ENCODE measurements at regions not wholly inside any gene's neighbourhood (a gene's known extent, or its start where the extent isn't known, plus 50 kb on each side); places are given as distances from the start of the nearest gene placed in this dataset.

DNA sequence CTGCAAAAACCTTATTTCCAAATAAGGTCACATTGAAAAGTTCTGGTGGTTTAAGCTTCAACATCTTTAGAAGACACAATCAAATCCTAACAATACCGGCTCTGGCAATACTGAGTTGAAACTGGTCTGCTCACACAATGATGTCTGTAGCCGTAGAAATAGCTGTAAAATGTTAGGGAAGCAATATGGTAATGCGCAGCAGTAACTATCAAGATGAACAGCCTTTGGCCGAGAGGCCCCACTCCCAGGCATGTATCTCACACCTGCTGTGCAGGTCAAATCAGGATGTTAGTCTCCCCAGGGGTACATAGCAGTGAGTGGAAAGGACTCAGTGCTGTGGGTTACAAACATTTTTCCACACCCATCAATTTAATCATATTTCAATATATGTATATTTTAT is 207.1 kb downstream of the KATNAL1 start:
- Mint-ChIP-seq H3K4me1 (no peaks in the 10 kb centered on the region), H3K36me3 (no peaks in the 10 kb centered on the region), H3K4me3 (no peak overlapping the region), H3K9me3 (no peaks in the 10 kb centered on the region), H3K27me3 (peaks cover 2% of the 10 kb centered on the region), H3K27ac (no peak overlapping the region)

GRCh38 chr13:30097701-30098100 is 209.7 kb downstream of the KATNAL1 start:
- no peak overlapping the region for H3K4me3 Mint-ChIP-seq
- no peaks in the 10 kb centered on the region for H3K4me1 Mint-ChIP-seq
- H3K9me3 Mint-ChIP-seq: no peaks in the 10 kb centered on the region

GRCh38 chr13:30097089-30097488 is 210.3 kb downstream of the KATNAL1 start:
- peaks cover 2% of the 10 kb centered on the region for H3K27me3 Mint-ChIP-seq
- H3K36me3 Mint-ChIP-seq: no peaks in the 10 kb centered on the region
- no peak overlapping the region for H3K4me3 Mint-ChIP-seq
- H3K9me3 Mint-ChIP-seq: no peaks in the 10 kb centered on the region
- no peak overlapping the region for H3K27ac Mint-ChIP-seq
- no peaks in the 10 kb centered on the region for H3K4me1 Mint-ChIP-seq

More at GRCh38 chr13:30097701-30098100, 209.7 kb downstream of the KATNAL1 start:
- peaks cover 2% of the 10 kb centered on the region for H3K27me3 Mint-ChIP-seq
- H3K27ac Mint-ChIP-seq: no peak overlapping the region
- no peaks in the 10 kb centered on the region for H3K36me3 Mint-ChIP-seq

- Mint-ChIP-seq H3K4me1 (no peaks in the 10 kb centered on the region), H3K9me3 (no peaks in the 10 kb centered on the region), H3K27me3 (peaks cover 2% of the 10 kb centered on the region), H3K36me3 (no peaks in the 10 kb centered on the region), H3K4me3 (no peak overlapping the region), H3K27ac (no peak overlapping the region)
Observed at GRCh38 chr13:30094015-30094414, 213.3 kb downstream of the KATNAL1 start.

GRCh38 chr13:30093236-30093635 is 214.1 kb downstream of the KATNAL1 start:
- no peaks in the 10 kb centered on the region for H3K36me3 Mint-ChIP-seq
- H3K4me1 Mint-ChIP-seq: no peaks in the 10 kb centered on the region
- no peak overlapping the region for H3K4me3 Mint-ChIP-seq
- no peaks in the 10 kb centered on the region for H3K9me3 Mint-ChIP-seq
- H3K27ac Mint-ChIP-seq: no peak overlapping the region
- no peaks in the 10 kb centered on the region for H3K27me3 Mint-ChIP-seq

GRCh38 chr13:30091691-30092090 is 215.7 kb downstream of the KATNAL1 start:
- Mint-ChIP-seq H3K4me1 (no peaks in the 10 kb centered on the region), H3K36me3 (no peaks in the 10 kb centered on the region), H3K27ac (no peak overlapping the region), H3K9me3 (no peaks in the 10 kb centered on the region), H3K4me3 (no peak overlapping the region), H3K27me3 (no peaks in the 10 kb centered on the region)

GRCh38 chr13:30091035-30091434 is 216.3 kb downstream of the KATNAL1 start:
- Mint-ChIP-seq H3K9me3 (no peaks in the 10 kb centered on the region), H3K4me1 (no peaks in the 10 kb centered on the region), H3K36me3 (no peaks in the 10 kb centered on the region), H3K27me3 (no peaks in the 10 kb centered on the region), H3K4me3 (no peak overlapping the region), H3K27ac (no peak overlapping the region)

- Mint-ChIP-seq H3K4me3 (no peak overlapping the region), H3K27ac (no peak overlapping the region), H3K4me1 (no peaks in the 10 kb centered on the region), H3K27me3 (no peaks in the 10 kb centered on the region), H3K9me3 (no peaks in the 10 kb centered on the region), H3K36me3 (no peaks in the 10 kb centered on the region)
Observed at GRCh38 chr13:30088312-30088855, 219.0 kb downstream of the KATNAL1 start.

- Mint-ChIP-seq H3K4me1 (no peaks in the 10 kb centered on the region), H3K36me3 (no peaks in the 10 kb centered on the region), H3K27me3 (no peaks in the 10 kb centered on the region), H3K9me3 (no peaks in the 10 kb centered on the region), H3K4me3 (no peak overlapping the region), H3K27ac (no peak overlapping the region)
Observed at GRCh38 chr13:30085087-30085486, 222.3 kb downstream of the KATNAL1 start.

GRCh38 chr13:30082391-30082790 is 225.0 kb downstream of the KATNAL1 start:
- no peak overlapping the region for H3K27ac Mint-ChIP-seq
- no peaks in the 10 kb centered on the region for H3K4me1 Mint-ChIP-seq
- H3K36me3 Mint-ChIP-seq: no peaks in the 10 kb centered on the region
- H3K4me3 Mint-ChIP-seq: no peak overlapping the region
- no peaks in the 10 kb centered on the region for H3K9me3 Mint-ChIP-seq
- no peaks in the 10 kb centered on the region for H3K27me3 Mint-ChIP-seq

GRCh38 chr13:30081331-30081730 is 226.0 kb downstream of the KATNAL1 start:
- Mint-ChIP-seq H3K27ac (no peak overlapping the region), H3K4me1 (no peaks in the 10 kb centered on the region), H3K9me3 (no peaks in the 10 kb centered on the region), H3K36me3 (no peaks in the 10 kb centered on the region), H3K4me3 (no peak overlapping the region), H3K27me3 (no peaks in the 10 kb centered on the region)

DNA sequence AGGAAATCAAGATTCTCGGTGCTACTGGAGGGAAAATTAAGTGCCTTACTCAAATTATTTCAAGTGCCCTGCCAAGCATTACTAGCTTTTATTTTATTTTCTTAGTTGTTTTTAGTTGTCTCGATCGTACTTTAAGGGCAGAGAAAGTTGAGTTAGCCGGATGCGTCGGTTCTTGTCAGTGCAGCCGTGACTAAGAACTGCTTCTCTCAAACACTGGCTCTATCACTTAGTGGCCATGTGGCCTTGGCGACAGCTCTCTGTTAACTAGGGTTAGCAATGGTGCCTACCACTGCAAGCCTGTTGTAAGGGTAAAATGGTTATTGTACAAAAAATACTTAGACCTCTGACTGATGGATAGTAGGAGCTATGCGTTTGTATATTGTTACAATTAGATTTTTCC is 227.8 kb downstream of the KATNAL1 start:
- Mint-ChIP-seq H3K27me3 (no peaks in the 10 kb centered on the region), H3K4me3 (no peak overlapping the region), H3K36me3 (no peaks in the 10 kb centered on the region), H3K27ac (no peak overlapping the region), H3K4me1 (no peaks in the 10 kb centered on the region), H3K9me3 (no peaks in the 10 kb centered on the region)

GRCh38 chr13:30078059-30078458 is 227.6 kb upstream of the UBL3 start:
- H3K4me1 Mint-ChIP-seq: no peaks in the 10 kb centered on the region
- H3K36me3 Mint-ChIP-seq: no peaks in the 10 kb centered on the region
- no peaks in the 10 kb centered on the region for H3K27me3 Mint-ChIP-seq
- H3K9me3 Mint-ChIP-seq: no peaks in the 10 kb centered on the region
- no peak overlapping the region for H3K27ac Mint-ChIP-seq
- H3K4me3 Mint-ChIP-seq: no peak overlapping the region

DNA sequence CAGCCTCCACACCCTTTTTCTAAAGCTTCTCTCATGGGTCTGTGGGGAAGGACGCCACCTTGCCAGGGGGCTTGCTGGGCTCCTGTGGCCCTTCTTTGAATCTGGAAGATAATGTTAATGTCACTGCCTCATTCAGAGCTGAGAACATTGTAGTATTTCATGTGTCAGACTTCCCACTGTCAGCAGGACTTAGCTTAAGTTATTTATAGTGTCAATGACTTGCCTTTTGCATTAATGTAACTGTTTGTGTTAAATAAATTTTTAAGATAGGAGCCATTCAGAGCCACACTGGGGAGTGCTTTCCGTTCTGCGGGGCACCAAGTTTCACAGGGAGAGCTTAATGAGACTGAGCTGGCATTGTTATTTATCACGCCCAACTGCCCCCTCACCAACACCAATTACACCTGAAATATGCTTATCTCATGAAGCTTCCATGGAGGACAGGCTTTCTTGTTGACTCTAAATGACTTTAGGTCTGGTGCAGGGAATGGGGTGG is 226.9 kb upstream of the UBL3 start:
- Mint-ChIP-seq H3K27ac (no peak overlapping the region), H3K9me3 (no peaks in the 10 kb centered on the region), H3K4me1 (no peaks in the 10 kb centered on the region), H3K36me3 (no peaks in the 10 kb centered on the region), H3K4me3 (no peak overlapping the region), H3K27me3 (no peaks in the 10 kb centered on the region)

DNA sequence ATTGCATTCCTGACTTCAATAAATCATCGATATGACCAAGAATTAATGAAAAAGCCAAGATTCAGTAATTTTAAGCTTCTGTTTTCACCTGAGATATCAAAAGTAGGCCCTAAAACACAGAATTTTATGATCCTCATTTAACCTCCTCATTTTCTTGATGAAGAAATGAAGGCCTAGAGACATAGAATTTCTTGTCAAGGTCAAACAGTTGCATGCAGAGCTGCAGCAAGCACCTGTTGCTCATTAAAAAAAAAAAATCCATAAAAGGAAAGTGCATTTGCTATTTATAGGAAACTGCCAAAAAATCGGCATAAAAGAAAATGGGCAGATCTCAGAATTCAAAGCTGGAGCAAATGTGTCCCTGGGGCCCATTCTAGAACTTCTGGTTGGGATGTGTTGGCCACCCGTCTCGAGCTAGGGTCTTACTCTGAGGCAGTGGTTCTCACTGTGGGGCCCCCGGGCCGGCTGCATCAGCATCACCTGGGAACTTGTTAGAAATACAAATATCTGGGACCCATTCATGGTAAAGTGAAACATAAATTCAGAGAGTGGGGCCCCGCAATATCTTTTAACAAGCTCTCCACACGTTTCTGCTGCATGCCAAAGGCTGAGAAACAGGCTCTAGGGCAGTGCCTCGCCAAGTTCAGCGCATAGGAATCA is 224.7 kb upstream of the UBL3 start:
- Mint-ChIP-seq H3K27ac (no peak overlapping the region), H3K27me3 (no peaks in the 10 kb centered on the region), H3K4me3 (no peak overlapping the region), H3K36me3 (no peaks in the 10 kb centered on the region), H3K4me1 (no peaks in the 10 kb centered on the region), H3K9me3 (no peaks in the 10 kb centered on the region)

GRCh38 chr13:30074431-30074830 is 224.0 kb upstream of the UBL3 start:
- H3K4me1 Mint-ChIP-seq: no peaks in the 10 kb centered on the region
- H3K4me3 Mint-ChIP-seq: no peak overlapping the region
- H3K27ac Mint-ChIP-seq: no peak overlapping the region
- H3K27me3 Mint-ChIP-seq: no peaks in the 10 kb centered on the region
- no peaks in the 10 kb centered on the region for H3K36me3 Mint-ChIP-seq
- no peaks in the 10 kb centered on the region for H3K9me3 Mint-ChIP-seq

DNA sequence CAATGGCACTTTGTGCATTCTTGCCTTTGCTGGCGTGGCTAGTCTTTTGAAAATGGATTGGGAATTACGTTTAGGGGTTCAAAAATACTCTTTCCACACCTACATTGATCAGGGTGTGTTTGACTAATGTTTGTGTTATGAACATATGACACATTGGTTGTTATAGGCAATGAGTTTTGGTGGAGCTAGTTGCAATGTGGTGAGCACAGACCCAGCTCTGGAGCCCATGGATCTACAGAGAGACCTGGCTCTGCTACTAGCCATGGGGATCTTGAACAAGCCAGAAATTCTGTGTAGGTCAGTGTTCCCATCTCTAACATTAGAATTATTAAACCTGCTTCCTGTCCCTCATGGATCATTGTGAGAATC is 222.4 kb upstream of the UBL3 start:
- H3K27me3 Mint-ChIP-seq: no peaks in the 10 kb centered on the region
- no peak overlapping the region for H3K27ac Mint-ChIP-seq
- no peak overlapping the region for H3K4me3 Mint-ChIP-seq
- H3K36me3 Mint-ChIP-seq: no peaks in the 10 kb centered on the region
- no peaks in the 10 kb centered on the region for H3K4me1 Mint-ChIP-seq
- H3K9me3 Mint-ChIP-seq: no peaks in the 10 kb centered on the region

Data from activated naive CD4-positive, alpha-beta T cell treated with anti-CD3 and anti-CD28 coated beads, Interleukin-2, amount 50 U/mL, for 24 hours (primary cell).